Chondrocyte (in vitro differentiated cells): ENCODE measurements at regions not wholly inside any gene's neighbourhood (a gene's known extent, or its start where the extent isn't known, plus 50 kb on each side); places are given as distances from the start of the nearest gene placed in this dataset.

Experiments
- DNase-seq: peaks from one replicate; pipeline ENCODE4 v3.0.0; 2021; ENCODE audit warnings: mixed read lengths, low spot score
- H3K27ac Mint-ChIP-seq: one replicate; pipeline ENCODE4 v1.8.0; 2021; ENCODE audit warnings: mild to moderate bottlenecking, moderate library complexity, mixed read lengths; ENCODE audit not compliant: unreplicated experiment
- H3K27me3 Mint-ChIP-seq: 2 replicates; pipeline ENCODE4 v1.8.0; 2021; ENCODE audit warnings: low read depth, mixed read lengths
- H3K36me3 Mint-ChIP-seq: 2 replicates; pipeline ENCODE4 v1.8.0; 2021; ENCODE audit warnings: low read depth, mixed read lengths
- H3K4me1 Mint-ChIP-seq: 2 replicates; pipeline ENCODE4 v1.8.0; 2021; ENCODE audit warnings: low read depth, mild to moderate bottlenecking, mixed read lengths
- H3K4me3 Mint-ChIP-seq: one replicate; pipeline ENCODE4 v1.8.0; 2021; ENCODE audit warnings: mild to moderate bottlenecking, moderate library complexity, mixed read lengths; ENCODE audit not compliant: unreplicated experiment
- H3K9me3 Mint-ChIP-seq: 2 replicates; pipeline ENCODE4 v1.8.0; 2021; ENCODE audit warnings: low read depth, mixed read lengths
- TF ChIP-seq, protein P1 (sequence below): fragments of 200-600 bp; sonication (generic); IDR thresholded peaks from 2 replicates; pipeline ENCODE4 v1.5.0; 2021; ENCODE audit warnings: antibody characterized with exemption, mild to moderate bottlenecking, moderate library complexity

GRCh38 chr14:58738876-58739275, 101.1 kb downstream of the DACT1 start:
- H3K9me3 Mint-ChIP-seq: peaks cover 5% of the 10 kb centered on the region
- H3K36me3 Mint-ChIP-seq: no peaks in the 10 kb centered on the region
- TF ChIP-seq, protein P1, sequence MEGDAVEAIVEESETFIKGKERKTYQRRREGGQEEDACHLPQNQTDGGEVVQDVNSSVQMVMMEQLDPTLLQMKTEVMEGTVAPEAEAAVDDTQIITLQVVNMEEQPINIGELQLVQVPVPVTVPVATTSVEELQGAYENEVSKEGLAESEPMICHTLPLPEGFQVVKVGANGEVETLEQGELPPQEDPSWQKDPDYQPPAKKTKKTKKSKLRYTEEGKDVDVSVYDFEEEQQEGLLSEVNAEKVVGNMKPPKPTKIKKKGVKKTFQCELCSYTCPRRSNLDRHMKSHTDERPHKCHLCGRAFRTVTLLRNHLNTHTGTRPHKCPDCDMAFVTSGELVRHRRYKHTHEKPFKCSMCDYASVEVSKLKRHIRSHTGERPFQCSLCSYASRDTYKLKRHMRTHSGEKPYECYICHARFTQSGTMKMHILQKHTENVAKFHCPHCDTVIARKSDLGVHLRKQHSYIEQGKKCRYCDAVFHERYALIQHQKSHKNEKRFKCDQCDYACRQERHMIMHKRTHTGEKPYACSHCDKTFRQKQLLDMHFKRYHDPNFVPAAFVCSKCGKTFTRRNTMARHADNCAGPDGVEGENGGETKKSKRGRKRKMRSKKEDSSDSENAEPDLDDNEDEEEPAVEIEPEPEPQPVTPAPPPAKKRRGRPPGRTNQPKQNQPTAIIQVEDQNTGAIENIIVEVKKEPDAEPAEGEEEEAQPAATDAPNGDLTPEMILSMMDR: no peak
- no peak overlapping the region for H3K27ac Mint-ChIP-seq
- H3K4me1 Mint-ChIP-seq: peaks cover 45% of the 10 kb centered on the region
- no peak for DNase-seq
- H3K27me3 Mint-ChIP-seq: no peaks in the 10 kb centered on the region
- no peak overlapping the region for H3K4me3 Mint-ChIP-seq

- Mint-ChIP-seq H3K27ac (no peak overlapping the region), H3K9me3 (peaks cover 5% of the 10 kb centered on the region), H3K4me3 (no peak overlapping the region), H3K27me3 (no peaks in the 10 kb centered on the region), H3K36me3 (no peaks in the 10 kb centered on the region), H3K4me1 (peaks cover 49% of the 10 kb centered on the region)
- DNase-seq: no peak
- TF ChIP-seq, protein P1: no peak
Observed at GRCh38 chr14:58739674-58740073, 101.9 kb downstream of the DACT1 start.

DNA sequence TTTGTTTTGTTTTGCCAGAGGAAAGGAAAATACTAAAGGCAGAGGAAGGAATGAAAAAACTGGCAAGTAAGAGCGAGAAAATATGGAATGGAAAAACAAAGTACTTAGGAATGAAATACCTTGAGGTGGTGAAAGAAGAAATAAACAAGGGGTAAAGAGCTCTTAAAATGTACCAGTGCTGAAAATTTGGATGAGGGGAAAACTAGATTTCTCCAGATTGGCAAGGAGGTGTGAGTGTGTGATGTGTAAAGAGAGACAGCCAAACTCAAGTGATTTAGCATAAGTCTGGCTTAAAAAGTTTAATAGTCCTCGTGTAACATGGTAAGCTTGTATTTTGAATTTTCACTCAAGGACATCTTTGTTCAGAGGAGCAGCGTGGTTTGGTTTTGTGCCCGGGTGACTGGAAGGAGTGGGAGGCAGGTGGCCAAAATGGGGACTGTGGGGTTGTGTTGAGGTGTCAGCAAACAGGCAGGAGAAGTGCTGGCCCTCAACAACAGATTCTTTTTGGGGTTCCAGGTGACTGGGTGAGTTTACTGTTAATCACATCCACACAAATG, 102.7 kb downstream of the DACT1 start:
- H3K27ac Mint-ChIP-seq: peak overlapping the region; percentile 84
- no peaks in the 10 kb centered on the region for H3K36me3 Mint-ChIP-seq
- H3K4me3 Mint-ChIP-seq: no peak overlapping the region
- no peaks in the 10 kb centered on the region for H3K27me3 Mint-ChIP-seq
- TF ChIP-seq, protein P1: no peak
- no peak for DNase-seq
- peaks cover 5% of the 10 kb centered on the region for H3K9me3 Mint-ChIP-seq
- peaks cover 56% of the 10 kb centered on the region for H3K4me1 Mint-ChIP-seq

DNA sequence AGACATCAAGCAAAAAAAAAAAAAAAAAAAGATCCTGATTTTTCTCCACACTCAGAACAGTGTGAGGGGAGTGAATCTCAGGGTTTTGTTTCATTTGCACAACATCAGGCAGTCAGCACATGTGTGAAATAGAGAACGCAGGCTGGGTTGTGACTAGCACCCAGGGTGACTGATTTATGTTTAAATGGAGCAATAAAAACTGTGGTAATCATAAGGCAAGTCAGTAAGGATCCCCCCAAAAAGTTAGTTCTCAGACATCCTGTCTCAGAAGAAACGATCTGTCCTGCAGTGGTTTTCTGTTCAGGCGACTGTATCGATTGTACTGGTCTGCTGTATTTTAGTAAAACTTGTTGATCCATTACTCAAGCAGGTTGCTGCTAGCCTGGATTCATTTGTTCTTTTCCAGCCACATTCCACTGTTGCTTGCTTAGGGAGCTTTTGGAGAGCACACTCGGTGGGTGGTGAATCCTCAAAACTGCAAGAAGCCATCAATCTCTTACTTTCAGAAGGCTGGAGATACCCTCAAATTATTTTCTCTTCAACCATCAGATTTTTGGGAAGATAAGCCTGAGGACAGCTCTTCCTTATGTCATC, 107.1 kb downstream of the DACT1 start:
- no peaks in the 10 kb centered on the region for H3K27me3 Mint-ChIP-seq
- no peaks in the 10 kb centered on the region for H3K9me3 Mint-ChIP-seq
- H3K4me3 Mint-ChIP-seq: no peak overlapping the region
- TF ChIP-seq, protein P1: no peak
- no peak for DNase-seq
- no peak overlapping the region for H3K27ac Mint-ChIP-seq
- H3K36me3 Mint-ChIP-seq: no peaks in the 10 kb centered on the region
- peaks cover 55% of the 10 kb centered on the region for H3K4me1 Mint-ChIP-seq

- TF ChIP-seq, protein P1: no peak
- Mint-ChIP-seq H3K9me3 (no peaks in the 10 kb centered on the region), H3K27ac (no peak overlapping the region), H3K27me3 (no peaks in the 10 kb centered on the region), H3K4me1 (peaks cover 46% of the 10 kb centered on the region), H3K36me3 (no peaks in the 10 kb centered on the region), H3K4me3 (no peak overlapping the region)
- DNase-seq: no peak
Observed at GRCh38 chr14:58746261-58746660, 108.5 kb downstream of the DACT1 start.
